ENCODE measurements at regions not wholly inside any gene's neighbourhood (a gene's known extent, or its start where the extent isn't known, plus 50 kb on each side); places are given as distances from the start of the nearest gene placed in this dataset.
"Not testable (repeated sequence)": the region's sequence is repeated elsewhere in the genome, so short reads cannot be mapped to it uniquely, and the experiment has no call there.

- H3K27me3 ChIP-seq (ENCODE audit: control insufficient read depth, insufficient read depth, low read length): no peaks in the 10 kb centered on the region
- no peak overlapping the region for H3K4me3 ChIP-seq (ENCODE audit: low read depth, low read length)
- no peaks in the 10 kb centered on the region for H3K36me3 ChIP-seq (ENCODE audit: control insufficient read depth, insufficient read depth, low read length)
- H3K4me2 ChIP-seq (ENCODE audit: low read length): no peak overlapping the region
- H3K9ac ChIP-seq: no peak overlapping the region
- H2AFZ ChIP-seq: no peak overlapping the region
- H3K9me3 ChIP-seq (ENCODE audit: control insufficient read depth, low read length): no peaks in the 10 kb centered on the region
- H3K4me1 ChIP-seq: no peaks in the 10 kb centered on the region
- H3K27ac ChIP-seq: no peak overlapping the region
- H3K79me2 ChIP-seq: no peaks in the 10 kb centered on the region
- TF ChIP-seq CTCF (IDR thresholded peaks at IDR 0.05): no peak
Measured at GRCh38 chr22:22756109-22756508, 111.7 kb downstream of the GGTLC2 start.

- not testable (repeated sequence) for H3K9ac ChIP-seq; H3K4me1 ChIP-seq; H3K27me3 ChIP-seq (ENCODE audit: control insufficient read depth, insufficient read depth, low read length); H3K4me3 ChIP-seq (ENCODE audit: low read depth, low read length); H3K9me3 ChIP-seq (ENCODE audit: control insufficient read depth, low read length); H3K79me2 ChIP-seq; H3K36me3 ChIP-seq (ENCODE audit: control insufficient read depth, insufficient read depth, low read length); H2AFZ ChIP-seq; H3K27ac ChIP-seq; H3K4me2 ChIP-seq (ENCODE audit: low read length)
Measured at GRCh38 chr22:22756551-22757201, 112.3 kb downstream of the GGTLC2 start.

- H2AFZ ChIP-seq; H3K27ac ChIP-seq; H3K9ac ChIP-seq; H3K27me3 ChIP-seq (ENCODE audit: control insufficient read depth, insufficient read depth, low read length); H3K4me1 ChIP-seq; H3K4me2 ChIP-seq (ENCODE audit: low read length); H3K36me3 ChIP-seq (ENCODE audit: control insufficient read depth, insufficient read depth, low read length); H3K9me3 ChIP-seq (ENCODE audit: control insufficient read depth, low read length); H3K4me3 ChIP-seq (ENCODE audit: low read depth, low read length); H3K79me2 ChIP-seq: not testable (repeated sequence)
Measured at GRCh38 chr22:22758101-22758807, 113.8 kb downstream of the GGTLC2 start.

- Histone ChIP-seq H3K9ac (no peak overlapping the region), H3K79me2 (no peaks in the 10 kb centered on the region), H3K4me2 (ENCODE audit: low read length) (no peak overlapping the region), H3K9me3 (ENCODE audit: control insufficient read depth, low read length) (no peaks in the 10 kb centered on the region), H3K4me1 (no peaks in the 10 kb centered on the region), H2AFZ (no peak overlapping the region), H3K36me3 (ENCODE audit: control insufficient read depth, insufficient read depth, low read length) (no peaks in the 10 kb centered on the region), H3K27ac (no peak overlapping the region), H3K27me3 (ENCODE audit: control insufficient read depth, insufficient read depth, low read length) (no peaks in the 10 kb centered on the region), H3K4me3 (ENCODE audit: low read depth, low read length) (no peak overlapping the region)
- no peak for TF ChIP-seq CTCF (IDR thresholded peaks at IDR 0.05)
Measured at GRCh38 chr22:22759371-22759770, 115.0 kb downstream of the GGTLC2 start.

GRCh38 chr22:22759889-22760546 is 115.6 kb downstream of the GGTLC2 start:
- no peaks in the 10 kb centered on the region for H3K36me3 ChIP-seq (ENCODE audit: control insufficient read depth, insufficient read depth, low read length)
- H3K4me3 ChIP-seq (ENCODE audit: low read depth, low read length): no peak overlapping the region
- H3K27me3 ChIP-seq (ENCODE audit: control insufficient read depth, insufficient read depth, low read length): no peaks in the 10 kb centered on the region
- H2AFZ ChIP-seq: no peak overlapping the region
- no peaks in the 10 kb centered on the region for H3K79me2 ChIP-seq
- TF ChIP-seq CTCF (IDR thresholded peaks at IDR 0.05): no peak
- no peak overlapping the region for H3K27ac ChIP-seq
- H3K4me2 ChIP-seq (ENCODE audit: low read length): no peak overlapping the region
- no peaks in the 10 kb centered on the region for H3K4me1 ChIP-seq
- no peaks in the 10 kb centered on the region for H3K9me3 ChIP-seq (ENCODE audit: control insufficient read depth, low read length)
- H3K9ac ChIP-seq: no peak overlapping the region

Measured in parathyroid adenoma (tissue), 2 donors.